WTC11 (cell line): ENCODE measurements at regions not wholly inside any gene's neighbourhood (a gene's known extent, or its start where the extent isn't known, plus 50 kb on each side); places are given as distances from the start of the nearest gene placed in this dataset.

Source experiments
- ATAC-seq: fragments of 200-7000 bp; cut with Tn5 transposase; 2 replicates; pipeline ENCODE4 v1.10.0; 2021; ENCODE audit warnings: mild to moderate bottlenecking, moderate library complexity
- CTCF ChIA-PET: fragments of 300-600 bp; sonication (Branson Sonifier 250); formaldehyde crosslinking; loops from one replicate; lab custom pipeline; 2021; ENCODE audit warnings: antibody characterized with exemption; lab: Charles Lee
- POLR2A ChIA-PET: fragments of 350-600 bp; sonication (Branson Sonifier 250); formaldehyde crosslinking; loops from one replicate; lab custom pipeline; 2021; ENCODE audit warnings: antibody characterized with exemption; lab: Charles Lee
- DNase-seq: peaks from one replicate; pipeline ENCODE4 v3.0.0; 2021; ENCODE audit warnings: low spot score
- H3K27ac Mint-ChIP-seq: 2 replicates; pipeline ENCODE4 v1.8.0; 2021; ENCODE audit warnings: mixed read lengths
- H3K27me3 Mint-ChIP-seq: 2 replicates; pipeline ENCODE4 v1.8.0; 2021; ENCODE audit warnings: low read depth, mild to moderate bottlenecking, moderate library complexity, mixed read lengths
- H3K36me3 Mint-ChIP-seq: 2 replicates; pipeline ENCODE4 v1.8.0; 2021; ENCODE audit warnings: mixed read lengths
- H3K4me1 Mint-ChIP-seq: 2 replicates; pipeline ENCODE4 v1.8.0; 2022; ENCODE audit warnings: mixed read lengths
- H3K4me3 Mint-ChIP-seq: 2 replicates; pipeline ENCODE4 v1.8.0; 2021; ENCODE audit warnings: mild to moderate bottlenecking, moderate library complexity, mixed read lengths
- H3K9me3 Mint-ChIP-seq: 2 replicates; pipeline ENCODE4 v1.8.0; 2021; ENCODE audit warnings: mixed read lengths
- FOXP1 ChIP-seq: sonication (generic); formaldehyde crosslinking; IDR thresholded peaks from 2 replicates; pipeline ENCODE4 v1.8.0; 2022; ENCODE audit warnings: missing genetic modification reagents, mild to moderate bottlenecking, moderate library complexity, borderline replicate concordance
- GTF2I ChIP-seq: fragments of 250-450 bp; sonication (Bioruptor Pico); conservative IDR thresholded peaks from 2 replicates; pipeline ENCODE4 v1.4.0; 2021; ENCODE audit warnings: mild to moderate bottlenecking
- IRF2 ChIP-seq: sonication (generic); formaldehyde crosslinking; IDR thresholded peaks from 2 replicates; pipeline ENCODE4 v1.8.0; 2022; ENCODE audit warnings: low read depth, missing genetic modification reagents, borderline replicate concordance
- NFYB ChIP-seq: sonication (generic); formaldehyde crosslinking; conservative IDR thresholded peaks from 2 replicates; pipeline ENCODE4 v1.8.0; 2022; ENCODE audit warnings: low read depth, missing genetic modification reagents
- NR2C2 ChIP-seq: sonication (generic); formaldehyde crosslinking; IDR thresholded peaks from 2 replicates; pipeline ENCODE4 v1.8.0; 2022; ENCODE audit warnings: mild to moderate bottlenecking, missing genetic modification reagents
- PRRX2 ChIP-seq: fragments of 250-450 bp; sonication (Bioruptor Pico); IDR thresholded peaks from 2 replicates; pipeline ENCODE4 v1.8.0; 2021; ENCODE audit warnings: mild to moderate bottlenecking
- SMAD4 ChIP-seq: sonication (generic); formaldehyde crosslinking; IDR thresholded peaks from 2 replicates; pipeline ENCODE4 v1.8.0; 2022; ENCODE audit warnings: mild to moderate bottlenecking, missing genetic modification reagents
- ZNF671 ChIP-seq: fragments of 250-450 bp; sonication (Bioruptor Pico); IDR thresholded peaks from 2 replicates; pipeline ENCODE4 v1.8.0; 2021; ENCODE audit warnings: mild to moderate bottlenecking
- TF ChIP-seq, protein P1 (sequence below): sonication (generic); formaldehyde crosslinking; IDR thresholded peaks from 2 replicates; pipeline ENCODE4 v1.8.0; 2022; ENCODE audit warnings: missing genetic modification reagents
- TF ChIP-seq, protein P2 (sequence below): sonication (generic); formaldehyde crosslinking; IDR thresholded peaks from 2 replicates; pipeline ENCODE4 v1.8.0; 2023; ENCODE audit warnings: mild to moderate bottlenecking, missing genetic modification reagents
- TF ChIP-seq, protein P3 (sequence below): fragments of 250-450 bp; sonication (Bioruptor Pico); IDR thresholded peaks from 2 replicates; pipeline ENCODE4 v1.9.0; 2021; ENCODE audit warnings: mild to moderate bottlenecking
- TF ChIP-seq, protein P4 (sequence below): sonication (generic); formaldehyde crosslinking; IDR thresholded peaks from 2 replicates; pipeline ENCODE4 v1.8.1; 2023; ENCODE audit warnings: mild to moderate bottlenecking, moderate library complexity, missing genetic modification reagents
- TF ChIP-seq, protein P5 (sequence below): sonication (generic); formaldehyde crosslinking; IDR thresholded peaks from 2 replicates; pipeline ENCODE4 v1.8.1; 2023; ENCODE audit warnings: mild to moderate bottlenecking, missing genetic modification reagents
- TF ChIP-seq, protein P6 (sequence below): sonication (generic); formaldehyde crosslinking; IDR thresholded peaks from 2 replicates; pipeline ENCODE4 v1.8.1; 2022; ENCODE audit warnings: missing genetic modification reagents, borderline replicate concordance

DNA sequence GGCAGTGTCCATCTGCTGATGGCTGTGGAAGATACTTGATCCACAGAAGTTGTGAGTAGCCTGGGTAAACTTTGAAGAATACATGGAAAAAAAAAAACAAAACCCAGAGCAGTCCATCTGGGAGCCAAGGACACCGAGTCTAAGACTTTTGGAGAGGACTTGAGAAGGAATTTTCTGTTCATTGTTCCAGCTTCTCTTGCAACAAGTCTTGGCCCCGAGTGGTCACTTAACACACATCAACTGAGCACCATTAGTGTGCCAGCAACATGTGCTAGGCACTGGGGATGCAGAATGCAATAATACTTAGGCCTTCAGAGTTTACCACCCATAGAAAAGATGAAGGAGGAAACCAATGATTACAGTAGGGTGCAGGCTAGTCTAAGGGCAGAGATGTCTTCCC is 266.7 kb downstream of the EMP1 start:
- Mint-ChIP-seq H3K4me3 (no peak overlapping the region), H3K9me3 (no peaks in the 10 kb centered on the region), H3K27me3 (no peaks in the 10 kb centered on the region; the same call in 1 of the 2 replicates), H3K4me1 (peaks cover 4% of the 10 kb centered on the region; the same call in 1 of the 2 replicates), H3K27ac (no peak overlapping the region), H3K36me3 (no peaks in the 10 kb centered on the region)
- DNase-seq (no peak), ATAC-seq (no peak)
- ChIA-PET CTCF (interaction anchor here (2.6 kb wide), 1 partner anchor 185 kb away, joined by 5 read pairs; no protein-coding TSS in a partner anchor), POLR2A (no interaction called here)
- no peak for TF ChIP-seq ZNF671 (CRISPR knock-in tag)
- TF ChIP-seq SMAD4 (CRISPR knock-in tag), result no peak
- TF ChIP-seq, protein P1, sequence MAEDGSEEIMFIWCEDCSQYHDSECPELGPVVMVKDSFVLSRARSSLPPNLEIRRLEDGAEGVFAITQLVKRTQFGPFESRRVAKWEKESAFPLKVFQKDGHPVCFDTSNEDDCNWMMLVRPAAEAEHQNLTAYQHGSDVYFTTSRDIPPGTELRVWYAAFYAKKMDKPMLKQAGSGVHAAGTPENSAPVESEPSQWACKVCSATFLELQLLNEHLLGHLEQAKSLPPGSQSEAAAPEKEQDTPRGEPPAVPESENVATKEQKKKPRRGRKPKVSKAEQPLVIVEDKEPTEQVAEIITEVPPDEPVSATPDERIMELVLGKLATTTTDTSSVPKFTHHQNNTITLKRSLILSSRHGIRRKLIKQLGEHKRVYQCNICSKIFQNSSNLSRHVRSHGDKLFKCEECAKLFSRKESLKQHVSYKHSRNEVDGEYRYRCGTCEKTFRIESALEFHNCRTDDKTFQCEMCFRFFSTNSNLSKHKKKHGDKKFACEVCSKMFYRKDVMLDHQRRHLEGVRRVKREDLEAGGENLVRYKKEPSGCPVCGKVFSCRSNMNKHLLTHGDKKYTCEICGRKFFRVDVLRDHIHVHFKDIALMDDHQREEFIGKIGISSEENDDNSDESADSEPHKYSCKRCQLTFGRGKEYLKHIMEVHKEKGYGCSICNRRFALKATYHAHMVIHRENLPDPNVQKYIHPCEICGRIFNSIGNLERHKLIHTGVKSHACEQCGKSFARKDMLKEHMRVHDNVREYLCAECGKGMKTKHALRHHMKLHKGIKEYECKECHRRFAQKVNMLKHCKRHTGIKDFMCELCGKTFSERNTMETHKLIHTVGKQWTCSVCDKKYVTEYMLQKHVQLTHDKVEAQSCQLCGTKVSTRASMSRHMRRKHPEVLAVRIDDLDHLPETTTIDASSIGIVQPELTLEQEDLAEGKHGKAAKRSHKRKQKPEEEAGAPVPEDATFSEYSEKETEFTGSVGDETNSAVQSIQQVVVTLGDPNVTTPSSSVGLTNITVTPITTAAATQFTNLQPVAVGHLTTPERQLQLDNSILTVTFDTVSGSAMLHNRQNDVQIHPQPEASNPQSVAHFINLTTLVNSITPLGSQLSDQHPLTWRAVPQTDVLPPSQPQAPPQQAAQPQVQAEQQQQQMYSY (CRISPR knock-in tag), result no peak
- TF ChIP-seq FOXP1, result no peak

DNA sequence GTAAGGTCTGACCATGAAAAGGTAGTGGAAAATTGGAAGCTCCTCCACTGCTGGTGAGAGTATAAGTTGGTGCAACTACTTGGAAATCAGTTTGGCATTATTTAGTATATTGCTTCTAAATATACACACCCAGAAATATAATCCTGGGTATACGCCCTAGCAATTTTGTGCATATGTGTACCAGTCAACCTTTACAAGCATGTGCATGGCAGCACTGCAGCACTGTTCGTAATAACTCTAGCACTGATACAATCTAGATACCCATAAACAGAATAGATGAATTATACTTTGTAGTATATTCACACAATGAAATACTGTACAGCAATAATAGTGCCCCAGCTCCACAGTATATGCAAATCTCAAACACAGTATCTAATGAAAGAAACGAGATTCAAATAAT is 265.9 kb downstream of the EMP1 start:
- no peaks in the 10 kb centered on the region for H3K36me3 Mint-ChIP-seq
- no peak for TF ChIP-seq PRRX2 (CRISPR knock-in tag)
- TF ChIP-seq, protein P2, sequence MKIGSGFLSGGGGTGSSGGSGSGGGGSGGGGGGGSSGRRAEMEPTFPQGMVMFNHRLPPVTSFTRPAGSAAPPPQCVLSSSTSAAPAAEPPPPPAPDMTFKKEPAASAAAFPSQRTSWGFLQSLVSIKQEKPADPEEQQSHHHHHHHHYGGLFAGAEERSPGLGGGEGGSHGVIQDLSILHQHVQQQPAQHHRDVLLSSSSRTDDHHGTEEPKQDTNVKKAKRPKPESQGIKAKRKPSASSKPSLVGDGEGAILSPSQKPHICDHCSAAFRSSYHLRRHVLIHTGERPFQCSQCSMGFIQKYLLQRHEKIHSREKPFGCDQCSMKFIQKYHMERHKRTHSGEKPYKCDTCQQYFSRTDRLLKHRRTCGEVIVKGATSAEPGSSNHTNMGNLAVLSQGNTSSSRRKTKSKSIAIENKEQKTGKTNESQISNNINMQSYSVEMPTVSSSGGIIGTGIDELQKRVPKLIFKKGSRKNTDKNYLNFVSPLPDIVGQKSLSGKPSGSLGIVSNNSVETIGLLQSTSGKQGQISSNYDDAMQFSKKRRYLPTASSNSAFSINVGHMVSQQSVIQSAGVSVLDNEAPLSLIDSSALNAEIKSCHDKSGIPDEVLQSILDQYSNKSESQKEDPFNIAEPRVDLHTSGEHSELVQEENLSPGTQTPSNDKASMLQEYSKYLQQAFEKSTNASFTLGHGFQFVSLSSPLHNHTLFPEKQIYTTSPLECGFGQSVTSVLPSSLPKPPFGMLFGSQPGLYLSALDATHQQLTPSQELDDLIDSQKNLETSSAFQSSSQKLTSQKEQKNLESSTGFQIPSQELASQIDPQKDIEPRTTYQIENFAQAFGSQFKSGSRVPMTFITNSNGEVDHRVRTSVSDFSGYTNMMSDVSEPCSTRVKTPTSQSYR, result no peak
- TF ChIP-seq, protein P3, sequence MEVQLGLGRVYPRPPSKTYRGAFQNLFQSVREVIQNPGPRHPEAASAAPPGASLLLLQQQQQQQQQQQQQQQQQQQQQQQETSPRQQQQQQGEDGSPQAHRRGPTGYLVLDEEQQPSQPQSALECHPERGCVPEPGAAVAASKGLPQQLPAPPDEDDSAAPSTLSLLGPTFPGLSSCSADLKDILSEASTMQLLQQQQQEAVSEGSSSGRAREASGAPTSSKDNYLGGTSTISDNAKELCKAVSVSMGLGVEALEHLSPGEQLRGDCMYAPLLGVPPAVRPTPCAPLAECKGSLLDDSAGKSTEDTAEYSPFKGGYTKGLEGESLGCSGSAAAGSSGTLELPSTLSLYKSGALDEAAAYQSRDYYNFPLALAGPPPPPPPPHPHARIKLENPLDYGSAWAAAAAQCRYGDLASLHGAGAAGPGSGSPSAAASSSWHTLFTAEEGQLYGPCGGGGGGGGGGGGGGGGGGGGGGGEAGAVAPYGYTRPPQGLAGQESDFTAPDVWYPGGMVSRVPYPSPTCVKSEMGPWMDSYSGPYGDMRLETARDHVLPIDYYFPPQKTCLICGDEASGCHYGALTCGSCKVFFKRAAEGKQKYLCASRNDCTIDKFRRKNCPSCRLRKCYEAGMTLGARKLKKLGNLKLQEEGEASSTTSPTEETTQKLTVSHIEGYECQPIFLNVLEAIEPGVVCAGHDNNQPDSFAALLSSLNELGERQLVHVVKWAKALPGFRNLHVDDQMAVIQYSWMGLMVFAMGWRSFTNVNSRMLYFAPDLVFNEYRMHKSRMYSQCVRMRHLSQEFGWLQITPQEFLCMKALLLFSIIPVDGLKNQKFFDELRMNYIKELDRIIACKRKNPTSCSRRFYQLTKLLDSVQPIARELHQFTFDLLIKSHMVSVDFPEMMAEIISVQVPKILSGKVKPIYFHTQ, result no peak
- no peak for TF ChIP-seq IRF2 (CRISPR knock-in tag)
- TF ChIP-seq, protein P4, sequence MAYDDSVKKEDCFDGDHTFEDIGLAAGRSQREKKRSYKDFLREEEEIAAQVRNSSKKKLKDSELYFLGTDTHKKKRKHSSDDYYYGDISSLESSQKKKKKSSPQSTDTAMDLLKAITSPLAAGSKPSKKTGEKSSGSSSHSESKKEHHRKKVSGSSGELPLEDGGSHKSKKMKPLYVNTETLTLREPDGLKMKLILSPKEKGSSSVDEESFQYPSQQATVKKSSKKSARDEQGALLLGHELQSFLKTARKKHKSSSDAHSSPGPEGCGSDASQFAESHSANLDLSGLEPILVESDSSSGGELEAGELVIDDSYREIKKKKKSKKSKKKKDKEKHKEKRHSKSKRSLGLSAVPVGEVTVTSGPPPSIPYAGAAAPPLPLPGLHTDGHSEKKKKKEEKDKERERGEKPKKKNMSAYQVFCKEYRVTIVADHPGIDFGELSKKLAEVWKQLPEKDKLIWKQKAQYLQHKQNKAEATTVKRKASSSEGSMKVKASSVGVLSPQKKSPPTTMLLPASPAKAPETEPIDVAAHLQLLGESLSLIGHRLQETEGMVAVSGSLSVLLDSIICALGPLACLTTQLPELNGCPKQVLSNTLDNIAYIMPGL, result no peak
- TF ChIP-seq NR2C2 (CRISPR knock-in tag), result no peak
- H3K27me3 Mint-ChIP-seq, result no peaks in the 10 kb centered on the region; the same call in 1 of the 2 replicates
- H3K27ac Mint-ChIP-seq, result no peak overlapping the region
- ChIA-PET POLR2A (no interaction called here), CTCF (no interaction called here)
- no peaks in the 10 kb centered on the region for H3K9me3 Mint-ChIP-seq
- peaks cover 4% of the 10 kb centered on the region; the same call in 1 of the 2 replicates for H3K4me1 Mint-ChIP-seq
- no peak overlapping the region for H3K4me3 Mint-ChIP-seq
- ATAC-seq (no peak), DNase-seq (no peak)

DNA sequence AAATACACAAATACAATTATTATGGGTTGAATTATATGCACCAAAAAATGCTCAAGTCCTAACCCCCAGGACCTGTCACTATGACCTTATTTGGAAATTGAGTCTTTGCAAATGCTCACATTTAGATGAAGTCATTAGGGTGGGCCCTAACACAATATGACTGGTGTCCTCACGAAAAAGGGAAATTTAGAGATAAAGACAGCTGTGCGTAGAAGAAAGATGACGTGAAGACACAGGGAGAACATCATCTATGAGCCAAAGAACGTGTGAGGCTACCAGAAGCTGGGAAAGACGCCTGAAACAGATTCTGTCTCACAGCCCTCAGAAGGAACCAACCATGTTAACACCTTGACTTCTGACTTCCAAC is 259.2 kb downstream of the EMP1 start:
- ChIA-PET CTCF (no interaction called here), POLR2A (no interaction called here)
- Mint-ChIP-seq H3K9me3 (no peaks in the 10 kb centered on the region), H3K27ac (no peak overlapping the region), H3K4me3 (no peak overlapping the region), H3K27me3 (no peaks in the 10 kb centered on the region; the same call in 1 of the 2 replicates), H3K36me3 (no peaks in the 10 kb centered on the region), H3K4me1 (no peaks in the 10 kb centered on the region)
- DNase-seq (no peak), ATAC-seq (no peak)
- TF ChIP-seq, protein P5, sequence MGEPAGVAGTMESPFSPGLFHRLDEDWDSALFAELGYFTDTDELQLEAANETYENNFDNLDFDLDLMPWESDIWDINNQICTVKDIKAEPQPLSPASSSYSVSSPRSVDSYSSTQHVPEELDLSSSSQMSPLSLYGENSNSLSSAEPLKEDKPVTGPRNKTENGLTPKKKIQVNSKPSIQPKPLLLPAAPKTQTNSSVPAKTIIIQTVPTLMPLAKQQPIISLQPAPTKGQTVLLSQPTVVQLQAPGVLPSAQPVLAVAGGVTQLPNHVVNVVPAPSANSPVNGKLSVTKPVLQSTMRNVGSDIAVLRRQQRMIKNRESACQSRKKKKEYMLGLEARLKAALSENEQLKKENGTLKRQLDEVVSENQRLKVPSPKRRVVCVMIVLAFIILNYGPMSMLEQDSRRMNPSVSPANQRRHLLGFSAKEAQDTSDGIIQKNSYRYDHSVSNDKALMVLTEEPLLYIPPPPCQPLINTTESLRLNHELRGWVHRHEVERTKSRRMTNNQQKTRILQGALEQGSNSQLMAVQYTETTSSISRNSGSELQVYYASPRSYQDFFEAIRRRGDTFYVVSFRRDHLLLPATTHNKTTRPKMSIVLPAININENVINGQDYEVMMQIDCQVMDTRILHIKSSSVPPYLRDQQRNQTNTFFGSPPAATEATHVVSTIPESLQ (CRISPR knock-in tag), result no peak
- TF ChIP-seq, protein P2, result no peak
- TF ChIP-seq, protein P6, sequence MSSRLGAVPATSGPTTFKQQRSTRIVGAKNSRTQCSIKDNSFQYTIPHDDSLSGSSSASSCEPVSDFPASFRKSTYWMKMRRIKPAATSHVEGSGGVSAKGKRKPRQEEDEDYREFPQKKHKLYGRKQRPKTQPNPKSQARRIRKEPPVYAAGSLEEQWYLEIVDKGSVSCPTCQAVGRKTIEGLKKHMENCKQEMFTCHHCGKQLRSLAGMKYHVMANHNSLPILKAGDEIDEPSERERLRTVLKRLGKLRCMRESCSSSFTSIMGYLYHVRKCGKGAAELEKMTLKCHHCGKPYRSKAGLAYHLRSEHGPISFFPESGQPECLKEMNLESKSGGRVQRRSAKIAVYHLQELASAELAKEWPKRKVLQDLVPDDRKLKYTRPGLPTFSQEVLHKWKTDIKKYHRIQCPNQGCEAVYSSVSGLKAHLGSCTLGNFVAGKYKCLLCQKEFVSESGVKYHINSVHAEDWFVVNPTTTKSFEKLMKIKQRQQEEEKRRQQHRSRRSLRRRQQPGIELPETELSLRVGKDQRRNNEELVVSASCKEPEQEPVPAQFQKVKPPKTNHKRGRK (CRISPR knock-in tag), result no peak
- TF ChIP-seq NFYB (no peak), GTF2I (CRISPR knock-in tag) (no peak)
